ENCODE measurements at regions not wholly inside any gene's neighbourhood (a gene's known extent, or its start where the extent isn't known, plus 50 kb on each side); places are given as distances from the start of the nearest gene placed in this dataset.

- H4K91ac ChIP-seq (ENCODE audit: insufficient read length, low read depth, low read length) = no peak overlapping the region
- no peak overlapping the region for H2AFZ ChIP-seq (ENCODE audit: low read length)
- no peak overlapping the region for H2BK5ac ChIP-seq (ENCODE audit: insufficient read length, low read length)
- H4K5ac ChIP-seq (ENCODE audit: insufficient read length, low read depth, low read length) = no peak overlapping the region
- H3K79me2 ChIP-seq (ENCODE audit: insufficient read depth, low read length) = no peaks in the 10 kb centered on the region
- Mint-ChIP-seq H3K4me3 (no peak overlapping the region), H3K27me3 (ENCODE audit: low read depth) (no peaks in the 10 kb centered on the region; the same call in none of the 2 replicates), H3K36me3 (ENCODE audit: insufficient read depth in 1 of 3, low read depth in 3 of 3) (peaks cover 8 to 17% (median 15%) of the 10 kb centered on the region in 3 experiments; a peak in 6 of 7 replicates), H3K4me1 (no peaks in the 10 kb centered on the region), H3K9me3 (peaks cover 95 to 97% of the 10 kb centered on the region in 2 experiments), H3K27ac (no peak overlapping the region)
- H4K20me1 ChIP-seq (ENCODE audit: control insufficient read depth, insufficient read depth, insufficient read length) = no peaks in the 10 kb centered on the region
- H3K23me2 ChIP-seq (ENCODE audit: insufficient read length, low read depth, low read length, poor library complexity, severe bottlenecking) = no peaks in the 10 kb centered on the region
- H4K8ac ChIP-seq (replicated peaks; ENCODE audit: insufficient read length, low read depth, low read length) = no peak overlapping the region
- no peak overlapping the region for H2BK15ac ChIP-seq (ENCODE audit: low read depth, low read length)
- H3K23ac ChIP-seq (ENCODE audit: insufficient read length, low read depth, low read length) = no peak overlapping the region
- H3K9me3 ChIP-seq (ENCODE audit: control insufficient read depth, low read depth, low read length) = peaks cover 88% of the 10 kb centered on the region
- H3K4ac ChIP-seq (ENCODE audit: low read depth, low read length) = no peak overlapping the region
- H2AK5ac ChIP-seq (ENCODE audit: insufficient read length, low read length) = no peak overlapping the region
- no peaks in the 10 kb centered on the region for H3K27me3 ChIP-seq (ENCODE audit: insufficient read depth, low read length)
- TF ChIP-seq CTCF (conservative IDR thresholded peaks at IDR 0.05) = no peak
- no peak overlapping the region for H3K56ac ChIP-seq (ENCODE audit: insufficient read length, low read depth, low read length)
- no peaks in the 10 kb centered on the region for H3K79me1 ChIP-seq (ENCODE audit: insufficient read depth, low read depth, low read length, poor library complexity, severe bottlenecking)
- H2BK20ac ChIP-seq (ENCODE audit: low read depth, low read length, poor library complexity, severe bottlenecking) = no peak overlapping the region
- H3T11ph ChIP-seq (ENCODE audit: low read length) = no peak overlapping the region
- no peak overlapping the region for H3K27ac ChIP-seq (ENCODE audit: insufficient read length, low read depth, low read length)
- no peaks in the 10 kb centered on the region for H3K4me1 ChIP-seq (ENCODE audit: insufficient read depth, low read length)
- WGBS (ENCODE audit: extremely low coverage, insufficient read length, low lambda C conversion rate) = no CpG with 5 or more reads among the region's 1 CpG
- DNase-seq = no peak
- no peak overlapping the region for H3K18ac ChIP-seq (ENCODE audit: insufficient read length, low read depth, low read length)
- no peak overlapping the region for H3K4me2 ChIP-seq (ENCODE audit: insufficient read depth, insufficient read length, low read length)
- no peak overlapping the region for H2BK12ac ChIP-seq (ENCODE audit: insufficient read length, low read depth, low read length)
- H3K9ac ChIP-seq (ENCODE audit: extremely low read depth, insufficient read length, low read length) = no peak overlapping the region
- no peak overlapping the region for H2BK120ac ChIP-seq (ENCODE audit: low read depth, low read length, poor library complexity, severe bottlenecking)
- H3K14ac ChIP-seq (ENCODE audit: insufficient read depth, low read length) = no peak overlapping the region
These were observed 1691.4 kb downstream of the TP53TG3F start for GRCh38 chr16:35150805-35151312.

All from H9 (cell line).